ENCODE measurements at regions not wholly inside any gene's neighbourhood (a gene's known extent, or its start where the extent isn't known, plus 50 kb on each side); places are given as distances from the start of the nearest gene placed in this dataset.

DNA sequence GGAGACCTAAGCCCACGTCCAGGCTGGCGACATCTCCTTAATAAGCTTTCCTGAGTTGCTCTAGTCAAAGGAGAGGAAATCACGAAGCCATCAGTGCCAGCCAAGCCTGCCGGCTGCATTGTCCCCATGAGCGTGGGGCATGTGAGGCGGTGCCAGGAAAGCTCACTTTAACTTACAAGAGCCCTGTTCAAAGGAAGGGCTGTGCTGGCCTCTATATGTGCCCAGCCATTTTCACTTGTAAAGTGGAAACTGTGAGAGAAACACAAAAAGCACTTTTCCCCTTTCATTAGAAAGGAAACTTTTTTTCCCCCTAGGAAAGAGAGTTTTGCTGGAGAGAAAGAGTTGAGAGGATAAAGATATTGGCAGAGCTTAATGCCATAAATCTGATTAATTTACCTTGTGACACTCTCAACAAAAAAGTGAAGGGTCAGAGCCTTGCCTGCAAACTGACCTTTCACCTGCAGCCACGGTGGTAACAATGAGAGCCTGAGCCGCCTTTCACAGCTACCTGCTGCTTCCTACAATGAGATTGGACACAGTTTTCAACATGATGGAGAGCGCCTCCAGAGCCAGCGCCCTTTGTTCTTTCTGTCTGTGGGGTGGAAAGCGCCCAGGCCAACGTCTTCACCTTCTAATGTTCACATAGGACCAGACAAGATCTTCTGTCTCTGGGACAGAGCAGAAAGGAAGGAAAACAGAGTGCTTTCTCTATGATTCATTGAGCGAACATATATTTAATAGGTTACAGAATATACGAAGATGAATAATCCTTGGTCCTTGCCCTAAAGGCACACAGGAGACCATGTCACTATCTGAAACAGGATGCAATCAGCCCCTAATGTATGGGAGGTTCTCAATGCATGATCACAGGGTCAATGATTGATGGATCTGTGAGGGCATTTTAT is 233.1 kb upstream of the HES1 start:
- TF ChIP-seq, protein P1, sequence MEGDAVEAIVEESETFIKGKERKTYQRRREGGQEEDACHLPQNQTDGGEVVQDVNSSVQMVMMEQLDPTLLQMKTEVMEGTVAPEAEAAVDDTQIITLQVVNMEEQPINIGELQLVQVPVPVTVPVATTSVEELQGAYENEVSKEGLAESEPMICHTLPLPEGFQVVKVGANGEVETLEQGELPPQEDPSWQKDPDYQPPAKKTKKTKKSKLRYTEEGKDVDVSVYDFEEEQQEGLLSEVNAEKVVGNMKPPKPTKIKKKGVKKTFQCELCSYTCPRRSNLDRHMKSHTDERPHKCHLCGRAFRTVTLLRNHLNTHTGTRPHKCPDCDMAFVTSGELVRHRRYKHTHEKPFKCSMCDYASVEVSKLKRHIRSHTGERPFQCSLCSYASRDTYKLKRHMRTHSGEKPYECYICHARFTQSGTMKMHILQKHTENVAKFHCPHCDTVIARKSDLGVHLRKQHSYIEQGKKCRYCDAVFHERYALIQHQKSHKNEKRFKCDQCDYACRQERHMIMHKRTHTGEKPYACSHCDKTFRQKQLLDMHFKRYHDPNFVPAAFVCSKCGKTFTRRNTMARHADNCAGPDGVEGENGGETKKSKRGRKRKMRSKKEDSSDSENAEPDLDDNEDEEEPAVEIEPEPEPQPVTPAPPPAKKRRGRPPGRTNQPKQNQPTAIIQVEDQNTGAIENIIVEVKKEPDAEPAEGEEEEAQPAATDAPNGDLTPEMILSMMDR (IDR thresholded peaks at IDR 0.05), result no peak
- H3K27ac ChIP-seq, result no peak overlapping the region
- H3K4me2 ChIP-seq (ENCODE audit: low read length), result no peak overlapping the region
- H3K36me3 ChIP-seq (ENCODE audit: control insufficient read depth, insufficient read depth, low read length), result no peaks in the 10 kb centered on the region
- no peaks in the 10 kb centered on the region for H3K27me3 ChIP-seq (ENCODE audit: control insufficient read depth, insufficient read depth, low read length)
- no peak overlapping the region for H3K9ac ChIP-seq
- H3K9me3 ChIP-seq (ENCODE audit: control insufficient read depth, low read length), result no peaks in the 10 kb centered on the region
- no peaks in the 10 kb centered on the region for H3K79me2 ChIP-seq
- no peak overlapping the region for H3K4me3 ChIP-seq (ENCODE audit: low read depth, low read length)
- no peak overlapping the region for H2AFZ ChIP-seq
- H3K4me1 ChIP-seq, result peaks cover 2% of the 10 kb centered on the region

DNA sequence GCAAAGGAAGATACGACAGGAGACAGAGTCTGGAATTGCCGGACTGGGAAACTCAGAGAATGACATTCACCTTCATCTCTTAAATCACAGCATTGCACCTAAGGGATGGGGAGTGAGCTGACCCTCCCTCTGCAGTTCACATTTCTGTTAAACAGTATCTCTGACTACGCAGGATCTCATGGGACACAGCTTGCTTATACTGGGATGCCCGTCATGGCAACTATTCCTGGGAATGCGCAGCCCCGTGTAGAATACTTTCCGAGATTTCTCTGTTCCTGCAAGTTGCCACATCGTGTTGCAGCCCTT is 232.5 kb upstream of the HES1 start:
- H3K4me3 ChIP-seq (ENCODE audit: low read depth, low read length), result no peak overlapping the region
- no peak overlapping the region for H2AFZ ChIP-seq
- H3K9me3 ChIP-seq (ENCODE audit: control insufficient read depth, low read length), result no peaks in the 10 kb centered on the region
- H3K27me3 ChIP-seq (ENCODE audit: control insufficient read depth, insufficient read depth, low read length), result no peaks in the 10 kb centered on the region
- H3K9ac ChIP-seq, result no peak overlapping the region
- no peak overlapping the region for H3K4me2 ChIP-seq (ENCODE audit: low read length)
- no peak overlapping the region for H3K27ac ChIP-seq
- H3K36me3 ChIP-seq (ENCODE audit: control insufficient read depth, insufficient read depth, low read length), result no peaks in the 10 kb centered on the region
- TF ChIP-seq, protein P1 (IDR thresholded peaks at IDR 0.05), result no peak
- peaks cover 2% of the 10 kb centered on the region for H3K4me1 ChIP-seq
- H3K79me2 ChIP-seq, result no peaks in the 10 kb centered on the region

DNA sequence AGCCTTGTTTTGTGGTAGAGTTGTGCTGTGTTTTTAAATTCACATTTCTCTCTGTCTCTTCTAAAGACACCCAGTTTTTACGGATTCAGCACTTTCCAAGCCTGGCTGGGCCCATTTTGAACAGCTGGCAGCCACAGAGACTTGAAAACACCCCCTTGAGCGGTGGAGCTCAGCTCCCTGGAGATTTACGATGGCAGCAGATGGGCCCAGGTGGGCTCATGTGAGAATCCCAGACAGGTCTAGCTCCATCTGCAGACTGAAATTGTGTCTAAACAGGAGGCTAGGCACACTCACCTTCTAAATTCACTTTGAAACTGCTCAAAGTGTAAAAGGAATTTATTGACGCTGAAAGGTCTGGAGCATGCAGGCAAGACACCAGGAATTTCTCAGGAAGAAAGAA is 232.0 kb upstream of the HES1 start:
- peaks cover 2% of the 10 kb centered on the region for H3K4me1 ChIP-seq

DNA sequence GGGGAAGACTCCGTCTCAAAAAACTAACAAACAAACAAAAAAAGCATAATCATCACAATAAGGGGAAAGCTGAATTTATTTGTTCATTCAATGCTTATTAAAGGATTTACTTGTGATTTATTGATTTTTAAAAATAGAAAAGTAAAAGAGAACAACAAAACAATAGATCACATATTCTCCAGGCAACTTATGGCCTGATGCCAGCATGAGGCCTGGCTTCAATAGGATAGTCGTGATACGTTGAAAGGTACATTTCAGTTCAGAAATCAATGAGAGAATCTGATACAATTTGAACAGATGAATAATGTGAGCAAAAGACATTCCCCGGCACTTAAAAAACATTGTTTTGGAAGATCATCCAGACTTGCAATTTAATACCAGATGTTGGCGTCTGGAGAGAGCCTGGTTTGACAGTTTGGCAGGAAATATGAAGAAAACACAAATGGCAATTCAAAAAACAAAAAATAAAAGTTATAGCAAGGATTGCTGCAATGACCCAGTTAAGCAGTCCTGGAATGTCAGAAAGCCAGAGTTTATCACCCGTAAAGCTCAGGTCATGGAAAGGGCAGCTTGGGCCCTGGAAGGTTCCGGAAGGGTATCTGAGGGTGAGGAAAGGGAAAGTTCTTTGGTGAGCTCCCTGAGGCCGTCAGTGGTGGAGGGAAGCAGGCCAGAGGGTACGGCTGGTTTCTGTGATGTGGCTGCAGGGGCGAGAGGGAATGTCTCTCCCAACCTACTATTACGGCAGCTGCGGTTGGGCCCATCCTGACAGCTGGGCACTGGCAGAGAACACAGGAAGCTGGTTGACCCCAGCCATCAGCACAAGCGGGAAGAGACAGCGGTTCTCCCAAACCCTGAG is 230.2 kb upstream of the HES1 start:
- Histone ChIP-seq H3K9me3 (ENCODE audit: control insufficient read depth, low read length) (no peaks in the 10 kb centered on the region), H2AFZ (no peak overlapping the region), H3K79me2 (no peaks in the 10 kb centered on the region), H3K36me3 (ENCODE audit: control insufficient read depth, insufficient read depth, low read length) (no peaks in the 10 kb centered on the region), H3K9ac (no peak overlapping the region), H3K27ac (no peak overlapping the region), H3K4me3 (ENCODE audit: low read depth, low read length) (no peak overlapping the region), H3K4me2 (ENCODE audit: low read length) (no peak overlapping the region), H3K27me3 (ENCODE audit: control insufficient read depth, insufficient read depth, low read length) (no peaks in the 10 kb centered on the region), H3K4me1 (peaks cover 10% of the 10 kb centered on the region)
- TF ChIP-seq, protein P1 (IDR thresholded peaks at IDR 0.05), result no peak

More for the DNA sequence above, 232.0 kb upstream of the HES1 start:
- Histone ChIP-seq H3K4me3 (ENCODE audit: low read depth, low read length) (no peak overlapping the region), H3K4me2 (ENCODE audit: low read length) (no peak overlapping the region), H3K79me2 (no peaks in the 10 kb centered on the region), H2AFZ (no peak overlapping the region), H3K9ac (no peak overlapping the region), H3K27ac (no peak overlapping the region), H3K36me3 (ENCODE audit: control insufficient read depth, insufficient read depth, low read length) (no peaks in the 10 kb centered on the region), H3K9me3 (ENCODE audit: control insufficient read depth, low read length) (no peaks in the 10 kb centered on the region), H3K27me3 (ENCODE audit: control insufficient read depth, insufficient read depth, low read length) (no peaks in the 10 kb centered on the region)
- TF ChIP-seq, protein P1 (IDR thresholded peaks at IDR 0.05), result no peak
